ENCODE measurements at regions not wholly inside any gene's neighbourhood (a gene's known extent, or its start where the extent isn't known, plus 50 kb on each side); places are given as distances from the start of the nearest gene placed in this dataset.

DNA sequence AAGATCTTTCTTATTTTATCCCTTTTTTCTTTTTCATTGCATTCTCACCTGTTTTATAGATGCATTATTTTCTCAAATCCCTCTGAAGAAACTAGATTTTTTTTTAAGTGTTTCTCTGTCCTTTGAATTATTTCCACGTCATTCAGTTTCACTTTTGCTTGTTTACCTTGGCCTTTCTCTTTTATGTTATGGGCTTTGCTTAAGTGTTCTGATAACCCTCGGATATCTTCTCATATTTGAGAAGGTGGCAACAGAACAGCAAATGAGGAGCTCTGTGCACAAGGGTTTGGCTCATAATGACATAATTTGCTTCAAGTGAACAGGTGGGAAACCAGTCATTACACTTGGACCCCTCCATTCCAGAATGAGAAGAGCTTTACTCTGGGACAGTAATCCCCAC lies 111.9 kb downstream of the C1D start:
- Histone ChIP-seq H3K9me3 (ENCODE audit: control insufficient read depth in 1 of 2, insufficient read depth in 1 of 2, low read depth in 1 of 2, low read length in 2 of 2) (no peaks in the 10 kb centered on the region), H4K20me1 (ENCODE audit: insufficient read depth) (no peaks in the 10 kb centered on the region), H3K4me1 (ENCODE audit: control insufficient read depth in 1 of 2, insufficient read depth in 2 of 2, low read length in 2 of 2) (no peaks in the 10 kb centered on the region), H3K79me2 (ENCODE audit: insufficient read depth, low read length) (no peaks in the 10 kb centered on the region), H3K4me2 (ENCODE audit: low read length) (no peak overlapping the region), H3K9ac (ENCODE audit: low read length) (no peak overlapping the region), H3K27me3 (ENCODE audit: insufficient read depth, low read length) (peaks cover 42% of the 10 kb centered on the region; the same call in 1 of the 2 replicates), H3K36me3 (ENCODE audit: control insufficient read depth in 1 of 2, insufficient read depth in 2 of 2, low read length in 2 of 2) (no peaks in the 10 kb centered on the region), H3K9me2 (ENCODE audit: insufficient read depth) (no peaks in the 10 kb centered on the region), H3K4me3 (replicated peaks in 1 of 2; ENCODE audit: low read depth in 1 of 2, low read length in 2 of 2) (no peak overlapping the region), H2AFZ (ENCODE audit: low read depth, low read length, poor library complexity, severe bottlenecking) (no peak overlapping the region), H3K27ac (ENCODE audit: low read depth, low read length) (no peak overlapping the region)
- intact Hi-C loops (cut with micrococcal nuclease): no loop called here
- ChIA-PET RAD21 (ENCODE audit: low non-redundant PET in 1 of 2, low total read pairs in 2 of 2, uncharacterized antibody in 2 of 2, unreplicated experiment in 2 of 2) (no interaction called here), POLR2A (no interaction called here), CTCF (no interaction called here)
- TF ChIP-seq SRF (IDR thresholded peaks at IDR 0.05; ENCODE audit: low read depth) (no peak), YY1 (IDR thresholded peaks at IDR 0.05; ENCODE audit: extremely low read depth, insufficient replicate concordance, low read depth, low read length) (no peak), ZBTB33 (IDR thresholded peaks at IDR 0.05; ENCODE audit: extremely low read depth, insufficient replicate concordance, low read length) (no peak), POLR2AphosphoS5 (IDR thresholded peaks at IDR 0.05; ENCODE audit: low read depth, low read length) (no peak), ZNF274 (IDR thresholded peaks at IDR 0.05; ENCODE audit: low read depth, low read length) (no peak), FOSL1 (IDR thresholded peaks at IDR 0.05; ENCODE audit: low read depth) (no peak), RAD21 (IDR thresholded peaks at IDR 0.05; ENCODE audit: low read depth) (no peak), JUND (IDR thresholded peaks at IDR 0.05) (no peak), ELF1 (IDR thresholded peaks at IDR 0.05; ENCODE audit: borderline replicate concordance, low read depth) (no peak), REST (IDR thresholded peaks at IDR 0.05; ENCODE audit: low read depth) (no peak), CEBPB (IDR thresholded peaks at IDR 0.05; ENCODE audit: low read depth) (no peak), SP1 (IDR thresholded peaks at IDR 0.05; ENCODE audit: low read depth) (no peak), CBX3 (IDR thresholded peaks at IDR 0.05; ENCODE audit: low read depth) (no peak), EGR1 (IDR thresholded peaks at IDR 0.05; ENCODE audit: low read depth) (no peak), SIN3A (IDR thresholded peaks at IDR 0.05; ENCODE audit: low read depth) (no peak), ZFX (IDR thresholded peaks at IDR 0.05) (no peak), CTCF (IDR thresholded peaks at IDR 0.05 in 2 of 3, conservative IDR thresholded peaks at IDR 0.05 in 1 of 3; ENCODE audit: borderline replicate concordance in 1 of 3, insufficient read depth in 1 of 3, low read depth in 2 of 3, low read length in 2 of 3) (no peak)
- no peak for ATAC-seq
- DNase-seq (ENCODE audit: low read depth, low spot score): no peak
- BruUV-seq (replicated peaks): no TSS peak

Data from HCT116 (cell line).